Mucosa of descending colon (tissue), 3 donors: ENCODE measurements at regions not wholly inside any gene's neighbourhood (a gene's known extent, or its start where the extent isn't known, plus 50 kb on each side); places are given as distances from the start of the nearest gene placed in this dataset.

Experiments used
- ATAC-seq: fragments of 200-7000 bp; cut with Tn5 transposase; one replicate; pipeline ENCODE4 v1.9.1; 2020; ENCODE audit warnings: mild to moderate bottlenecking, moderate library complexity
- DNase-seq, 3 donors: peaks; one replicate each; pipeline ENCODE4 v3.0.0-alpha.2; 2020
- H3K36me3 ChIP-seq: fragments of 200-600 bp; one replicate; pipeline ENCODE4 v1.8.0; 2021; ENCODE audit warnings: low read depth, mild to moderate bottlenecking
- H3K4me1 ChIP-seq: fragments of 200-600 bp; one replicate; pipeline ENCODE4 v1.8.0; 2021; ENCODE audit warnings: low read depth, mild to moderate bottlenecking
- H3K4me3 ChIP-seq: fragments of 200-600 bp; one replicate; pipeline ENCODE4 v1.8.0; 2021; ENCODE audit warnings: mild to moderate bottlenecking
- H3K9me3 ChIP-seq: fragments of 200-600 bp; one replicate; pipeline ENCODE4 v1.8.0; 2021; ENCODE audit warnings: mild to moderate bottlenecking
- intact Hi-C, 2 donors: fragments of 100-400 bp; cut with DNase I in 1 of 2; cut with micrococcal nuclease in 1 of 2; formaldehyde crosslinking; loops; one replicate each; pipeline versions ENCODE4 v1.11.0 to v1.11.1; 2022; cut with DNase I, micrococcal nuclease
- TF ChIP-seq, protein P1 (sequence below): fragments of 200-600 bp; IDR thresholded peaks from one replicate; pipeline ENCODE4 v1.8.0; 2022; ENCODE audit warnings: antibody characterized with exemption, mild to moderate bottlenecking
- donor health status: DM: no; HTN: no; CAD: no; lungs with moderate emphysema.
- donor health status: DM: no; HTN: no; CAD: no.
- donor health status: DM: no; HTN: yes; CAD: no.

- H3K4me1 ChIP-seq: no peaks in the 10 kb centered on the region
- DNase-seq: no peak
- TF ChIP-seq, protein P1, sequence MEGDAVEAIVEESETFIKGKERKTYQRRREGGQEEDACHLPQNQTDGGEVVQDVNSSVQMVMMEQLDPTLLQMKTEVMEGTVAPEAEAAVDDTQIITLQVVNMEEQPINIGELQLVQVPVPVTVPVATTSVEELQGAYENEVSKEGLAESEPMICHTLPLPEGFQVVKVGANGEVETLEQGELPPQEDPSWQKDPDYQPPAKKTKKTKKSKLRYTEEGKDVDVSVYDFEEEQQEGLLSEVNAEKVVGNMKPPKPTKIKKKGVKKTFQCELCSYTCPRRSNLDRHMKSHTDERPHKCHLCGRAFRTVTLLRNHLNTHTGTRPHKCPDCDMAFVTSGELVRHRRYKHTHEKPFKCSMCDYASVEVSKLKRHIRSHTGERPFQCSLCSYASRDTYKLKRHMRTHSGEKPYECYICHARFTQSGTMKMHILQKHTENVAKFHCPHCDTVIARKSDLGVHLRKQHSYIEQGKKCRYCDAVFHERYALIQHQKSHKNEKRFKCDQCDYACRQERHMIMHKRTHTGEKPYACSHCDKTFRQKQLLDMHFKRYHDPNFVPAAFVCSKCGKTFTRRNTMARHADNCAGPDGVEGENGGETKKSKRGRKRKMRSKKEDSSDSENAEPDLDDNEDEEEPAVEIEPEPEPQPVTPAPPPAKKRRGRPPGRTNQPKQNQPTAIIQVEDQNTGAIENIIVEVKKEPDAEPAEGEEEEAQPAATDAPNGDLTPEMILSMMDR: no peak
- no peaks in the 10 kb centered on the region for H3K36me3 ChIP-seq
- H3K4me3 ChIP-seq: no peak overlapping the region
- ATAC-seq: no peak
- H3K9me3 ChIP-seq: no peaks in the 10 kb centered on the region
- intact Hi-C loops: no loop called here
These were observed 302.6 kb upstream of the SLC14A2 start for GRCh38 chr18:45312555-45313126.

GRCh38 chr18:45316127-45316526, 299.1 kb upstream of the SLC14A2 start:
- no peaks in the 10 kb centered on the region for H3K36me3 ChIP-seq
- no peak overlapping the region for H3K4me3 ChIP-seq
- TF ChIP-seq, protein P1: no peak
- H3K9me3 ChIP-seq: no peaks in the 10 kb centered on the region
- DNase-seq (no peak), ATAC-seq (no peak)
- H3K4me1 ChIP-seq: no peaks in the 10 kb centered on the region
- intact Hi-C loops: no loop called here

DNA sequence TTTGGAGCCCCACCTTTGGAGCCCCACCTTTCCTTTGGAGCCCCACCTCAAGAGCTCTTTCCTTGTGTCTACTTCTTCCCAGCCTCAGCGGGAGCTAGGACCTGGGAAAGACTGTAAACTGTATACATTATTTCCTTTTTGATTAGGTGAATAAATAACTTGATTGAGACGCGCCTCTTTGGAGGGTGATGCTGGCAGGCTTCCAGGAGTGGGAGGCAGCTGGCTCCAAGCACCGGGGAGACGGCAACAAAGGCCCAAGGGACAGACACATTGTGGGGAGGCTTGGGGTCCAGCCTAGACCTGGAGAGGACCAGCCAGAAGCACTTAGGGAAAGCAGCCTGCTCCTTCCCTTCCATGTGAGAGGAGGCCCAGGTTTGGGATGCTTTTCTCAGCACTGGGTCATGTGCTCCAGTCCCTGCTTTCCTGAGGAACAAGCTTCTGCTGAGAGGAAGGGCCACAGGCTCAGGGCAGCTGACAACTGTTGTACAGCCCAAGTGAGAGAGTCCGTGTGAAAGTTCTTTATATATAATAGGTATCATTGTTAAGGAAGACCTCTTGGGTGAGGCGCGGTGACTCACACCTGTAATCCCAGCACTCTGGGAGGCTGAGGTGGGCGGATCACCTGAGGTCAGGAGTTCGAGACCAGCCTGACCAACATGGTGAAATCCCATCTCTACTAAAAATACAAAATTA, 297.2 kb upstream of the SLC14A2 start:
- H3K36me3 ChIP-seq: no peaks in the 10 kb centered on the region
- DNase-seq (no peak), ATAC-seq (peak; percentile 44)
- H3K4me1 ChIP-seq: no peaks in the 10 kb centered on the region
- TF ChIP-seq, protein P1: no peak
- no peaks in the 10 kb centered on the region for H3K9me3 ChIP-seq
- H3K4me3 ChIP-seq: no peak overlapping the region
- intact Hi-C loops: no loop called here

DNA sequence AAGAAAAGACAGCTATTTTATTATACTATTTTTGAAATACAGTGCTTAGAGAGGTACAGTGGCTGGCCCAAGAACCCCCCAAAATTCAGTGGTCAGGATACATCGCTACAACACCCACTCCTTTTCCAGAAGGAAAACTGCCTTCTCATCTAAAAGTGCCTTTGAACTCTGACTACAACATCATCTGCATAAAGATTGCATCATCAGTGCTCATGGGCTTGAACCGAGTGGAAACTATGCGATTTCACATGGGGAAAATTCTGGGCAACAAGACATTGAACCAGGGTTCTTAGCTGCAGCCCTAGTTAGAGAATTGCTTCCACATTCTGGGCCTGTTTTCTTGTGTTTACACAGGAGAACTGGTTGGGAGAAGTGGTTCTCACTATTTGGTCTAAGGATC, 294.6 kb upstream of the SLC14A2 start:
- Histone ChIP-seq H3K9me3 (no peaks in the 10 kb centered on the region), H3K36me3 (no peaks in the 10 kb centered on the region), H3K4me3 (no peak overlapping the region), H3K4me1 (no peaks in the 10 kb centered on the region)
- no peak for DNase-seq
- intact Hi-C loops: no loop called here
- TF ChIP-seq, protein P1: no peak
- no peak for ATAC-seq

DNA sequence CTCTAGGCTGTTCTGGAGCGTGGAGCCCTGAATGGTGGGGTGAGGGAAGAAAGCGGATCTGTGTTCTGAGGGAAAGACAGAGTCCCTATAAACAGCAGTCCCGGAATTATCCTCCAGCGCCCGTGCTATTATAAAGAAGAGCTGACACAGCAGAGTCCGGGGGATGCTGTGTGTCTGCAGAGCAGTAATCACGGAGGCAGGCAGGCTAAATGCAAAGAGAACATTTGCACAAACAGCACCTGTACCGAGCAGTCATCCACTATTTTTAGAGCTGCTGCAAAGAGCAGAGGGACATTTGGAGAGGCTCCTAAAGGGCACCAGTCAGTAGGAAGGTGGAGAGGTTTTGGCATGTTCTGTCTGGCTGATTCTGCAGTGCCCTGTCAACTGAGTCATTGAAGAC, 293.8 kb upstream of the SLC14A2 start:
- ATAC-seq (no peak), DNase-seq (no peak)
- H3K4me1 ChIP-seq: no peaks in the 10 kb centered on the region
- TF ChIP-seq, protein P1: no peak
- H3K36me3 ChIP-seq: no peaks in the 10 kb centered on the region
- intact Hi-C loops: no loop called here
- no peak overlapping the region for H3K4me3 ChIP-seq
- no peaks in the 10 kb centered on the region for H3K9me3 ChIP-seq
